Activated naive CD4-positive, alpha-beta T cell treated with anti-CD3 and anti-CD28 coated beads for 36 hours (primary cell): ENCODE measurements at regions not wholly inside any gene's neighbourhood (a gene's known extent, or its start where the extent isn't known, plus 50 kb on each side); places are given as distances from the start of the nearest gene placed in this dataset.

Source experiments
- CTCF ChIA-PET: fragments of 350-600 bp; sonication (Branson Sonifier 250); formaldehyde crosslinking; loops from one replicate; lab custom pipeline; 2021; ENCODE audit warnings: antibody characterized with exemption; lab: Charles Lee
- DNase-seq: peaks from one replicate; pipeline ENCODE4 v3.0.0-alpha.2; 2020
- H3K27ac Mint-ChIP-seq: one replicate; pipeline ENCODE4 v1.8.0; 2021; ENCODE audit warnings: mild to moderate bottlenecking, mixed read lengths
- H3K27me3 Mint-ChIP-seq: one replicate; pipeline ENCODE4 v1.8.0; 2021; ENCODE audit warnings: low read depth, mixed read lengths
- H3K36me3 Mint-ChIP-seq: one replicate; pipeline ENCODE4 v1.8.0; 2021; ENCODE audit warnings: low read depth, mixed read lengths
- H3K4me1 Mint-ChIP-seq: one replicate; pipeline ENCODE4 v1.8.0; 2021; ENCODE audit warnings: low read depth, mixed read lengths
- H3K4me3 Mint-ChIP-seq: one replicate; pipeline ENCODE4 v1.8.0; 2021; ENCODE audit warnings: mild to moderate bottlenecking, moderate library complexity, mixed read lengths
- H3K9me3 Mint-ChIP-seq: one replicate; pipeline ENCODE4 v1.8.0; 2021; ENCODE audit warnings: mixed read lengths
- intact Hi-C: fragments of 100-400 bp; cut with micrococcal nuclease; formaldehyde crosslinking; loops from one replicate; pipeline ENCODE4 v1.15.1; 2023

DNA sequence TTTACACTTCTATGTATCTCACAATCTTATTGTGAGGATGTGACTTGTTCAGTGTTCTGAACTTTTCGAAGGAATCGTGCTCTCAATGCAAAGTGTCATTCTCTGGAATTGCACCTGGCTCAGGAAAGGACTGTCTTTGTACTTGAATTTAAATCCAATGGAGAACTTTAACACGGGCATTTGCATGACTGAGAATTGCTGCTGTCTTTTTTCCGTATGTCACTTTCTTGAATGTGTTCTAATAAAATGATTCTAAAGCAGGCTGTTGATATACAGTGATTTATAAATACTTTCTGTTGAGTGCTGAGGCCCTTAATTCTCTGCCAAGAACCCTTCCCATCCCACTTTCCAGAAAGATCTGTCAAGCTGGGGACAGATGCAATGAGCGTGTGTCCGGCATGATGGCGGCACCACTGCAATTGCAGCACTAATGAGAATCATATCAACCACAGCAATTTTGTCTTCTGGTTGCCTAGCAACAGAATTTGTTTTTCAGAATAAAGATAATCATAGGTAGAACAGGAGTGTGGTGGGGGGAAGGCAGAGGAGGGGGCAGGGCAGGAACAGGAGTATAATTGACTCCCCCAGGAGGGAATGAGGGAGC, 210.6 kb upstream of the UMPS start:
- no peak for DNase-seq
- H3K4me3 Mint-ChIP-seq = no peak overlapping the region
- no peaks in the 10 kb centered on the region for H3K4me1 Mint-ChIP-seq
- H3K9me3 Mint-ChIP-seq = no peaks in the 10 kb centered on the region
- CTCF ChIA-PET = no interaction called here
- H3K36me3 Mint-ChIP-seq = no peaks in the 10 kb centered on the region
- peaks cover 8% of the 10 kb centered on the region for H3K27me3 Mint-ChIP-seq
- intact Hi-C loops = no loop called here
- no peak overlapping the region for H3K27ac Mint-ChIP-seq

DNA sequence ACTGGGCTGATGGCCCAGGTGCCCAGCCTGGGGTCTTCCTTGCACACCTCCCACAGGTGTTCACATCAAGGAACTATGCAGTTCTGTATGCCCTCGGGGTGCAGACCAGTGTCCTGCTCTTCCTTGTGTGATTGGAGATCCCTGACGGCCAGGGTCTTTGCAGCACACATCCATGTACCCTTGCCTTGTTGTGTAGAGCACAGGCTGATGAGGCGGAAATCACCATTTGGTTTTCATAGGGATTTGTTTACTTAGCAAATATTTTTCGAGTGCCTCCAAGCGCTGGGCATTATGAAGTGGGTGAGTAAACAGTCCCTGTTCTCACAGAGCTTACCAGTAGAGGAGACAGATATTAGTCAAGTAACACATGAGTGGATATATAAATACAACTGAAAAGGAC, 209.3 kb upstream of the UMPS start:
- CTCF ChIA-PET = no interaction called here
- Mint-ChIP-seq H3K36me3 (no peaks in the 10 kb centered on the region), H3K4me1 (no peaks in the 10 kb centered on the region), H3K4me3 (no peak overlapping the region), H3K9me3 (peaks cover 2% of the 10 kb centered on the region), H3K27ac (no peak overlapping the region), H3K27me3 (peaks cover 8% of the 10 kb centered on the region)
- intact Hi-C loops = no loop called here
- no peak for DNase-seq

DNA sequence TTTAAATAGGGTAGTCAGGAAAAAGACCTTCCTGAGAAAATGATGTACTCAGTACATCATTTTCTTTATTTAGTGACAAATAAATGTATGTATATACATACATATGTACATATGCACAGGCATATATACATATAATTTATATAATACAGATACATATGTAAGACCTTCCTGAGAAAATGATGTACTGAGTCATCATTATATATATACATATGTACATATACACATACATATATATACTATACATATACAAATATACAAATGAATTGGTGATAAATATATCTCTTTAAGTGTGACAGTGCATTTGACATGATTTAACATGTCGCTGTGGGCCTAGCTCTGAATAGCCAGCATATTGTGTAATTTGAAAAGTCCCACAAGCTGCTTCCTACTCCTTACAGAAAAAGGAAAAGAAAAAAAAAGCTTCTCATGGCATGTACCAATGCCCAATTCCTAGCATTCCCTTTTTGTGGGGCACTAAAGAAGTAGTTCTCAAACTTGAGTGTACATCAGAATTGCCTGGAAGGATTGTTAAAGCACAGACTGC, 208.1 kb upstream of the UMPS start:
- peaks cover 12% of the 10 kb centered on the region for H3K27me3 Mint-ChIP-seq
- H3K4me1 Mint-ChIP-seq = no peaks in the 10 kb centered on the region
- intact Hi-C loops = no loop called here
- no peak for DNase-seq
- peaks cover 2% of the 10 kb centered on the region for H3K9me3 Mint-ChIP-seq
- CTCF ChIA-PET = no interaction called here
- no peak overlapping the region for H3K27ac Mint-ChIP-seq
- H3K4me3 Mint-ChIP-seq = no peak overlapping the region
- no peaks in the 10 kb centered on the region for H3K36me3 Mint-ChIP-seq

DNA sequence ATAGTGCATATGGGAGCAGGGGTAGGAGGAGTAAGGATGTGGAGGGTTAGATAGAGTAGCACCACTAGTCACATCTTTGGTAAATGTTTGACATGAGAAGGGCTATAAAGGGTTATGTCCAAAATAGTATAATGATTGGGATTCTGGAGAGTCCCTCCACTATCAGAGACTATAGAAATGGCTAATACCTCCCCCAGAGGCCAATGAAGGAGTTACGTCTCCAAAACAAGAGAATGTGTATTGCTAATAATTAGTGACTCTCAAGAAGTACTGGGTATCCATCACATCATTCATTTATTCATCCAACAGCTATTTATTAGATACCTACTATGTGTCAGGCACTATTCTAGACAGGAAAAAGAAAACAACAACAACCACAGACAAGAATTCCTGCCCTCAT, 203.7 kb upstream of the UMPS start:
- CTCF ChIA-PET = no interaction called here
- intact Hi-C loops = no loop called here
- peaks cover 2% of the 10 kb centered on the region for H3K9me3 Mint-ChIP-seq
- DNase-seq = no peak
- no peaks in the 10 kb centered on the region for H3K4me1 Mint-ChIP-seq
- no peak overlapping the region for H3K4me3 Mint-ChIP-seq
- H3K36me3 Mint-ChIP-seq = no peaks in the 10 kb centered on the region
- H3K27me3 Mint-ChIP-seq = peaks cover 28% of the 10 kb centered on the region
- H3K27ac Mint-ChIP-seq = no peak overlapping the region

DNA sequence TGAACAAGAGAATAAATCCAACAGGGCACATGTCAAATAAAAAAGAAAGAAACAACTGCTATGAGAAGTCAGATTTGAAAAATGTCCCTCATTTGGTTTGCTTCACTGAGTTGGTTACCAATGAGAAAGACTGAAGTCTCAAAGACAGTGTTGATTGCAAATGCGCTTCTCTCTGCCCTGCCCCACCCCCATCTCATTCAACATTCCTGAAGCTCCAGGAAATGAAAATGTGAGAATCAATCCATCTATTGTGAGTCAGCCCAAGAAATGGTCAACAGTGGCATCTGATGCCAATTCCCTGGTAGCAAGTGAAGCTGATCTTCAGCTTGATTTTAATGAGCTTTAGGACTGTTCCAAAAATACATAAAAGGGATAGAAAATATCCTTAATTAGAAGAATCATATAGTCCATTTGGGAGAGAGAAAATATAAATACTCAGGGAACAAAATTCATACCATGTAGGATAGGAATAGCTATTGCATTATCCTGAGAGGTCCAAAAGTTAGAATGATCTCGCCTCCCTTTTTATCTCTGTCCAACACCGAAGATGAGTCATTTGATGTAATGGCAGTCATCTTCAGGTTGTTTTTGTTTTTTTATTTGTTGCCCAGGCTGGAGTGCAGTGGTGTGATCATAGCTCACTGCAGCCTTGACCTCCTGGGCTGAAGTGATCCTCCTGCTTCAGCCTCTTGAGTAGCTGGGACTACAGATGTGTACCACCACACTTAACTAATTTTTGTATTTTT, 200.3 kb upstream of the UMPS start:
- H3K27ac Mint-ChIP-seq = no peak overlapping the region
- H3K36me3 Mint-ChIP-seq = no peaks in the 10 kb centered on the region
- peaks cover 2% of the 10 kb centered on the region for H3K9me3 Mint-ChIP-seq
- peaks cover 35% of the 10 kb centered on the region for H3K27me3 Mint-ChIP-seq
- CTCF ChIA-PET = no interaction called here
- no peaks in the 10 kb centered on the region for H3K4me1 Mint-ChIP-seq
- intact Hi-C loops = no loop called here
- no peak overlapping the region for H3K4me3 Mint-ChIP-seq
- DNase-seq = no peak

DNA sequence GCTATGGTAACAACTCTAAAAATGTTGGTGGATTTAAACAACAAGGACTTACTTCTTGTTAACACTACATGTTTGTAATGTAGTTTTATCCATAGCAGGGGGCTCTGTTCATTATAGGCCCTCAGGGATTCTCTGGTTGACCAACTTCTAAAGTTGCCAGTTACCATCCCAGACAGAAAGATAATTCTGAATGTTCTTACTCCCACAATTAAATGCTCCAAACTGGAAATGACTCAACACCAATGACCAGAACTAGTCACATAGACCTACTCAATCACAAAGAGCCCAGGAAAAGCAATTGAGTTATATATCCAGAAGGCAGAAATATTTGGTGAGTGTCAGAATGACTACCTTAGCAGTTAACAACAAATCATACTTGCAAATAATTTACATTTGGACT, 199.3 kb upstream of the UMPS start:
- H3K27me3 Mint-ChIP-seq = peaks cover 35% of the 10 kb centered on the region
- no peak for DNase-seq
- H3K27ac Mint-ChIP-seq = no peak overlapping the region
- intact Hi-C loops = no loop called here
- H3K36me3 Mint-ChIP-seq = no peaks in the 10 kb centered on the region
- no peaks in the 10 kb centered on the region for H3K4me1 Mint-ChIP-seq
- no peak overlapping the region for H3K4me3 Mint-ChIP-seq
- no peaks in the 10 kb centered on the region for H3K9me3 Mint-ChIP-seq
- CTCF ChIA-PET = no interaction called here

DNA sequence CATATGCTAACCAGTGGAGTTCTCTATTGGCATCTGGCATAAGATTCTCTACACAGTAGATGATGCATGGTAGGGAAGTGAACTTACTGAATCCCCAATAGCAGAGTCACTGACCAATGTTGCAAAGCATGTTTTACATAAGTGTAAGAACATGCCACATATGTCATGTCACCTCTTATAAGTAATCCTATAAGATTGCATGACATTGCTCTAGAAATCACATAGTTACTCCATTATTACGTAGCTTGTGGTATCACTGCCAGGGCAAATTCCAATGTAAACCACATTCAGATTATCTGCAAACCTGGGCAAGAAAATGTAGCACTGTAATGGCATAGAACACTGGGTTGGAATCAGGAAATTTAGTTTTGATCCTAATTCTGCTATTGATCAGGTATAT, 198.2 kb upstream of the UMPS start:
- intact Hi-C loops = no loop called here
- no peaks in the 10 kb centered on the region for H3K9me3 Mint-ChIP-seq
- peaks cover 31% of the 10 kb centered on the region for H3K27me3 Mint-ChIP-seq
- H3K36me3 Mint-ChIP-seq = no peaks in the 10 kb centered on the region
- H3K4me3 Mint-ChIP-seq = no peak overlapping the region
- no peak for DNase-seq
- no peak overlapping the region for H3K27ac Mint-ChIP-seq
- CTCF ChIA-PET = no interaction called here
- no peaks in the 10 kb centered on the region for H3K4me1 Mint-ChIP-seq

DNA sequence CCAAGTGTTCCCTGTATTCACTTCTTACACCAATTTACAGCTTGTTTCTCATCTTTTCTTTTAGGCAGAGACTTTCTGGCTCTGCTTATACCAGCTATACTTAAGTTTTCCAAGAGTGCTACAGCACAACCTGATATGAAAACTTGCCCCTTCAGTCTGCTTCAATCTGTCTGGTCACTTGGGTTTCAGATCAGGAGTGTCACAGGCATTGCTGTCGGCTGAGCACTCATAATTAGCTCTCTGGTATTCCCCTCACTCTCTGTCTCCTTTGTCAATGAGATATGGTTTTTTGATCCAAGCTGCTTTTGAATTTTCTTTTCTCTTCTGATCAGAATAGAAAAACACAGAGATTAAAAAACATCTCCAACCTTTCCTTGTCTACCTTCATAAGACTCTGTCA, 194.9 kb upstream of the UMPS start:
- Mint-ChIP-seq H3K36me3 (no peaks in the 10 kb centered on the region), H3K4me3 (no peak overlapping the region), H3K4me1 (no peaks in the 10 kb centered on the region), H3K27ac (no peak overlapping the region), H3K27me3 (peaks cover 22% of the 10 kb centered on the region), H3K9me3 (no peaks in the 10 kb centered on the region)
- DNase-seq = no peak
- intact Hi-C loops = no loop called here
- CTCF ChIA-PET = interaction anchor here (0.6 kb wide), 1 partner anchor 311 kb away, joined by 3 read pairs; no protein-coding TSS in a partner anchor

DNA sequence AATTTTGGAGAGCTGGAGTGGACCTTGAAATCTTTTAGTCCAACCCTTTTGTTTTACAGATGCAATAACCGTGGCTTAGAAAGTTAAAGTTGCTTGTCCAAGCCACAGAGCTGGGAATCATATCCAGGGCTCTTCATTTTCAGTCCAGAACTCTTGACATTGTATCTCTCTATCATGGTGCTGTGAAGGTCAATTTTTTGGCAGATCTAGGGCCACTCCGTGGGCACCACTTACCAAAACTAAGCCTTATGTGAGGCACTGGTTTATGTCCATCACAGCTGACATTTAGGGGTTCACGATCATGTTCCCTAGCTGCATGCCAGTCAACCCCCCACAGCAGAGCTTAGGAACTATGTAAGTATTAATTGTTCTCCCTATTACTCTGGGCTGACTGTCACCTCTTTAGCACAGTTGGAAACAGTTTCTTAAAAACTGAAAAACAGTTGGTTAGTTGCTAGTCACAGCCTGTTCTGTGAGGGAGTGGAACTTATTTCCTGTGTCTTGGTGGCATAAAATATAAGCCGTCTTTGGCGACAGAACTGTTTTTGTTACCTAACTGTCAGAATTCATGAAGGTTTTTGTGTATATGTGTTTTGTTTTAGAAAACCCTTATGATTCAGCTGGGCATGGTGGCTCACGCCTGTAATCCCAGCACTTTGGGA, 189.6 kb upstream of the UMPS start:
- Mint-ChIP-seq H3K27me3 (peaks cover 3% of the 10 kb centered on the region), H3K4me3 (no peak overlapping the region), H3K36me3 (no peaks in the 10 kb centered on the region), H3K27ac (no peak overlapping the region), H3K9me3 (no peaks in the 10 kb centered on the region), H3K4me1 (no peaks in the 10 kb centered on the region)
- intact Hi-C loops = no loop called here
- no peak for DNase-seq
- CTCF ChIA-PET = interaction anchor here (3.2 kb wide), 1 partner anchor 19 kb away, joined by 10 read pairs; no protein-coding TSS in a partner anchor

DNA sequence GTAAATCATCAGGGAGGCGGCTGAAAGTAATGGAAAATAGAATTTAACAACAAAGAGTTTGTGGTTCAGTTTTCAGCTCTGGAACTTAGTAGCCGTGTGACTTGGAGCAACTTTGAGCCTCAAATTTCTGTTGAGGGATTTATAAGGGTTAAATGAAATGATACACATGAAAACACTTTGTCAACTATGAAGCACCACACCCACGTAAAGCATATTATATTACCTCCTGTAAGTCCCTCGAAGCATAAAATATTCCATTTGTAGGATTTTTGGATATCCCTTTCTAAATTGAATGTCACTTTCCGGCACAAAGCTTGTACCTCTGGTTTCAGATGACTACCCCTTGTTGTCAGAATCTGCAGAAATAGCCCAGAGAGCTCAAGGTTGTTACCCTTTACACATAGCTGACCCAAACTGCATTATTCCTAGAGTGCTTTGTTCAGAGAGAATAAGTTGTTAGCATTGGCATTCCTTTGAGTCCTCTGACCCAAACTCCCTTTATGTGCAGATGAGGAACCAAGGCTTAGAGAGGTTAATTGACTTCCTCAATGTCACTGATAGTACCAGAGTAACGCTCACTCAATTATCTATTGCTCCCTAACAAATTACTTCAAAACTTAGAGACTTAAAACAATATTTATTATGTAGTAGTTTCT, 187.9 kb upstream of the UMPS start:
- intact Hi-C loops = no loop called here
- no peaks in the 10 kb centered on the region for H3K4me1 Mint-ChIP-seq
- no peak overlapping the region for H3K4me3 Mint-ChIP-seq

DNA sequence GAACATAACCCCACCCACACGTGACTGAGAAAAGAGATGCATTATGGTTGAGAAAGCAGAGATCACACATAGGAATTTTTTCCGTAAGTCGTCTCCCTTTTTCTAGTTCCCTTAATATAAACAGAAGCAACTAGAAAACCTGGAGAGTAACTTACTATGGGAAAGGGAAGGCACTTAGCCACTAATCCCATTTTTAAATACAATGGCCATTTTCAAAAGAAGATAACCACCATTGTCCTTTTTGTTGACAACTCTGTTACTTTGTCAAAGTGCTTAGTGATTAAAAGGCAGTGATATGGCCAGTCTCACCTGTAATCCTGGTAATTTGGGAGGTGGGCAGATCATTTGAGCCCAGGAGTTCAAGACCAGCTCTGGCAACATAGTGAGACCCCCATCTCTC, 184.4 kb upstream of the UMPS start:
- intact Hi-C loops = no loop called here
- Mint-ChIP-seq H3K9me3 (no peaks in the 10 kb centered on the region), H3K4me1 (no peaks in the 10 kb centered on the region), H3K4me3 (no peak overlapping the region), H3K36me3 (no peaks in the 10 kb centered on the region), H3K27ac (no peak overlapping the region), H3K27me3 (peaks cover 12% of the 10 kb centered on the region)
- CTCF ChIA-PET = interaction anchor here (1.6 to 5.9 kb wide), 2 partner anchors 14 to 15 kb away, joined by 7 to 49 read pairs; no protein-coding TSS in a partner anchor
- no peak for DNase-seq

More for the DNA sequence above, 187.9 kb upstream of the UMPS start:
- CTCF ChIA-PET = interaction anchor here (3.2 kb wide), 1 partner anchor 17 kb away, joined by 10 read pairs; no protein-coding TSS in a partner anchor
- no peak for DNase-seq
- Mint-ChIP-seq H3K27me3 (peaks cover 5% of the 10 kb centered on the region), H3K9me3 (no peaks in the 10 kb centered on the region), H3K27ac (no peak overlapping the region), H3K36me3 (no peaks in the 10 kb centered on the region)

DNA sequence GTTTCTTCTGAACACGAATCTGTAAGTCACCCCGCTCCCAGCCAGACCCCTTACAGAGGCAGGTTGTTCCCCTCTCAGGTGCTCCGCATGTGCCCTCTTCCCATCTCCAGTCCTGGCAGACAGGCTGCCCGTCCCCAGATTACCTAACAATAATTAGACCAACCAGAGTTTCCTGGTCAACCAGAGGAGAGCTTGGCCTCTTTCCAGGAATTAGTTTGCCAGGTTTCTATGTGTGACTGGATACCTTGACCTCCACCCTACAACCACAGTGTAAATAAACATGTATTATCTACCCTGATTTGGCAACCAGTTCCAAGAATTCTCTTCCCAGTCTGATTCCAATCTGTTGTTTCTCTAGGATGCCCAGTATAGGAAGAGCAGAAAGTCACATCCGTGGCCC, 178.0 kb upstream of the UMPS start:
- H3K9me3 Mint-ChIP-seq = no peaks in the 10 kb centered on the region
- H3K36me3 Mint-ChIP-seq = no peaks in the 10 kb centered on the region
- H3K27ac Mint-ChIP-seq = no peak overlapping the region
- CTCF ChIA-PET = interaction anchor here (0.8 to 3.1 kb wide), 3 partner anchors 61 to 137 kb away, joined by 3 to 11 read pairs (median 3); no protein-coding TSS in a partner anchor
- peaks cover 3% of the 10 kb centered on the region for H3K4me1 Mint-ChIP-seq
- peaks cover 21% of the 10 kb centered on the region for H3K27me3 Mint-ChIP-seq
- no peak overlapping the region for H3K4me3 Mint-ChIP-seq
- no peak for DNase-seq
- intact Hi-C loops = loop anchor here (5.0 to 10.0 kb wide), 2 partner anchors 475 to 537 kb away; no protein-coding TSS in a partner anchor
